NCI-H748 treated with DMSO at 0.1 percent for 48 hours (cell line): ENCODE measurements at regions not wholly inside any gene's neighbourhood (a gene's known extent, or its start where the extent isn't known, plus 50 kb on each side); places are given as distances from the start of the nearest gene placed in this dataset.

Experiments
- DNase-seq: peaks from one replicate; lab custom pipeline; 2025; lab: John Stamatoyannopoulos, UW

GRCh38 chr7:96410126-96410839 is 88.4 kb upstream of the SLC25A13 start:
- no peak for DNase-seq

GRCh38 chr7:96408881-96409280 is 87.0 kb upstream of the SLC25A13 start:
- DNase-seq = no peak

DNA sequence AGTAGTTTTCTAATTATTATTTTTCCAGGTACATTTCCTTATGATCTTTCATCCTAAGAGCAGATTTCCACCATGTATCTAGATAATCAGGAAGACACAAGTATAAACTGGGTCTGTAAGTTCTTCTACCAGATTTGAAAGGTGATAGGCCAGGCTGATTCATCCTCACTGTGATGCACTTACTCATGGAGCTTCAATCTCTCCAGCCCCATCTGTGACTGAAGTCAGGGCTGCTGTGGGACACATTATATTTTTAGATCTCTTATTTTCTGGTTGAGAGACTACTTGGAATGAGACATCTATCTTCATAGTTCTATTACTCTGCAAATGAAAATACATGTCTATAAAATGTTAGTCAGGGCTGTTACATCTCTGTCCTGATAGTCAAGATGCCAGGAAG is 85.5 kb upstream of the SLC25A13 start:
- no peak for DNase-seq

DNA sequence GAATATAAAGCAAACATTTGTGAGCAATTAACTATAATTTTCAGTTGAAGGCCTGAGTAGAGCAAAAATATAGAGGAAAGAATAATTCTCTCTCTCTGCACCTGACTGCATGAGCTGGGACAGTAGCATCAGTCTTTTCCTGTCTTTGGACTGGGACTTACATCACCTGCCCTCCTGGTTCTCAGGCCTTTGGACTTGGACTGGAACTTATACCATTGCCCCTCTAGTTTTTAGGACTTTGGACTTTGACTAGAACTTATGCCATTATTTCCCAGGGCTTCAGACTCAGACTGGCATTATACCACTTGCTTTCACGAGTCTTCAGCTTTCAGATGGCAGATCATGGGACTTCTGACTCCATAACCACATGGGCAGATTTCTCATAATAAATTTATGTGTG is 81.0 kb upstream of the SLC25A13 start:
- no peak for DNase-seq

DNA sequence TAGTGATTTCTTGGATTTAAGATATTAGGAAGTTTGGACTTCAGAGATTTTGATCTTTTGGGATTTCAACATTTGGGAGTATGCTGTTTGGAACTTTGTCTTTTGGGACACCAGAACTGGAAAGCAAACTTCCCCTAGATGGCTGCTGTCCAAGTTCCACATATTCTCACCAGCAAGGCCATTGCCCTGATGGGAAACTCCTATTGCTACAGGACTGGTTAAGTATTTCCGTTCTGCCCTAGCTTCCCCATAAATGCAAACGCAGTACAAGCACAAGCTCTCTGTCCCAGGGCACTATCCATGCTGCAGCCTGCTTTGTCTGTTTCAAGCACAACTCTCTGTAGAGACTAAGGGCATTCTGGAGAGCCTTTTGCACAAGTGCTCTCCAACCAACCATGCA is 79.3 kb upstream of the SLC25A13 start:
- no peak for DNase-seq

DNA sequence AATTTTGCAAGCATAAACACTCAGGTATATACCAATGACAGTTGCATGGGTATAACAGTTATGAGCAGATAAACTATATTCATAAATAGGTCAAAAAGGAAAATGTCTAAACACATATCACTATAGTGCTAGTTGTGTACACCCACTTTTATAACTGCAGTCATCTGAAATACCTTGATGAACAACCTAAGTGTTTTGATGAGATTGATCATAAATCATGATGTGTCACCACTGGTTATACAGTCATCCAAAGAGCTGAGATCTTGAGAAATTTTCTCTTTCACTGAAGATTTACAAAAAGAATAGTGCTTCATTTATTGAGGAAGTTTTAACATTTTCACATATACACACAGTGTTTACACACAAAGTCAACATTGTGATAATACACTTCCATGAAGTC is 78.6 kb upstream of the SLC25A13 start:
- no peak for DNase-seq

DNA sequence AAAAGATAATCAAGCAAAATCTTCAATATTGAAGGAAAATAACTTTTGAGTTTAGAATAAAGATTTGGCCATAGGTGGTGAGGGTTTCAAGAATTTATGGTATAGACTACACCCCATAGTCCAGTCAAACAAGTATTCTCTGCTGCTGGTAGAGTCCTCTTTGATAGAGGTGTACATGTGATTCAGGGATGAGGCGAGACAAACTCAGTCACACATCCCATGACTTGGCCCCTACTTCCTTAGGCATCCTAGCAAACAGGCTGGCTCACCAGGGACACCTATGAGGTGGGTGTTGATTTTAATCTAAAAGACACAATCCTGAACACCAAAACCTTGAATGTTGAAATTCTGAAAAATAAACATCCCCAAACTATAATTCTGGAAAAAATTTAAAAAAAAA is 78.1 kb upstream of the SLC25A13 start:
- no peak for DNase-seq

GRCh38 chr7:96397936-96398598 is 76.2 kb upstream of the SLC25A13 start:
- DNase-seq = no peak

DNA sequence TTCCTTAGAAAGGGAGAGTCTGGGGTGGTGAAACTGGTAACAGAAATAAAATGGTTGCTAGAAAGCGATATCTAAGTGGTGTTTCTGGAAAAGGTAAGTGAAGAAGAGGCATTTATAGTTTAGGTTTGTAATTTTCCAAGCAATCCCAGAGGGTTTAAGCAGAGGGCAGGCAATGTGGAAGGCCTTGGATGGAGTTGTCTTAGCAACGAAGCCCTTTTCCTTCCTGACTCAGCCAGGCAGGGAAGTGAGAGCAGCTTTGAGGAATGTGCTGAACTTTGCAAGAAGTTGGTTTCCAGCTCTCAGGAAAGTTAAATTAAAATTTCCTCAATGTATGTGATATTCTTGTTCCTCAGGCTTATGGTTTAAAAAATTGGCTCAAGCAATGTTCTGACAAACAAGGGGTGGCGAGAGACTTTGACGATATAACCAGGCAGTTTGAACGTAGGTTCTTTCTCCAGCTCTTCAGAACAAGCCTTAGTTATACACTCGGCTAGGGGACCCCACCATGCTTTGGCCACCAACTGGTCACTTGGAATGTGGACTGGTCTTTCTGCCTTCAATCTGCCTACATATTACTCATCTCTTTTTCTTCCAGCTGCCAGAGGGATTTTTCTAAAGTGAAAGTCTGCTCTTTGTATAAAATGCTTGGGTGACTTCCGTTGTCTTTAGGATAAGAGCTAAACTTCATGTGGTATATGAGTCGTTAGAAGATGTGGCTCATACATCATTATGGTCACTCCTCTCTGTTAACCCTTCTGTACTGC is 66.9 kb upstream of the SLC25A13 start:
- no peak for DNase-seq

GRCh38 chr7:96388166-96388565 is 66.3 kb upstream of the SLC25A13 start:
- no peak for DNase-seq

DNA sequence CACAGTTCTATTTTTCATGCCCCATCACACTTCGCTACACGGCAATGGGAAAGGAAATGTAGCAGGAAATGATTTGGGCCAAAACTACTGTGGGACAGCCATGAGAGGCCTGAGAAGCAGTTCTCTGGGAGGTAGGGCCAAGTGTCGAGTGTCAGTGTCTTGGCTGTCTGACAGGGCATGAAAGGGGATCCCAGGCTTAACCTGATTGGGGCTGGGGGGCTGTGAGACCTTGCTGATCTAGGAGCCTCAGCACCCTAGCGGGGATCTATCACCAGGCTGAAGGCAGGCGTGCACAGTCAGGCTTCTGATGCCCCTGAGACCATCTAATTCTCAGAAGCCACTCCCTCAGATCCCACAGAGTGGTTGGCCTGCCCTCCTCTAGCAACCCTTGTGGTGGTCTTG is 58.2 kb upstream of the SLC25A13 start:
- DNase-seq = no peak

- no peak for DNase-seq
Observed at GRCh38 chr7:96377399-96377798, 55.5 kb upstream of the SLC25A13 start.
